Pons (tissue), 1 donor: ENCODE measurements at regions not wholly inside any gene's neighbourhood (a gene's known extent, or its start where the extent isn't known, plus 50 kb on each side); places are given as distances from the start of the nearest gene placed in this dataset.

ENCODE experiments used
- DNase-seq: peaks from one replicate; pipeline ENCODE4 v3.0.0-alpha.2; 2016; ENCODE audit warnings: low spot score

DNA sequence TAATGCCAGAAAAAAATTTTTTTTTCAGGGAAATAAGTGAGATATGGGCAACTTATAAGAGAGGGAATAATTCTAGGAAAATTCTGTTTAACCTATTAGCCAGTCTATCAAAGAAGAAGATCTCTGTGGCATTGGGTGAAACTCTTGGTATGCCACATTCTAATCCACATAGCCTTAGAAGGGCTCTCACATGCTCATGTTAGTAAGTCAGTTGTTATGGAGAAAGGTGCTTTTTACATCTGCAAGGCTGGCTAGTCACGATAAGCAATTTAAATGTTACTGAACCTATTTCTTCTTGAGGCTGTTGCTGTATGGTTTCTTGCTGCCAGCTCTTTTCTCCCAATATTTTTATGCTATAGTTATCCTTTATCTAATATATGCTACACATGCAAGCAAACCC, 89.9 kb upstream of the MAGI1 start:
- DNase-seq: no peak

DNA sequence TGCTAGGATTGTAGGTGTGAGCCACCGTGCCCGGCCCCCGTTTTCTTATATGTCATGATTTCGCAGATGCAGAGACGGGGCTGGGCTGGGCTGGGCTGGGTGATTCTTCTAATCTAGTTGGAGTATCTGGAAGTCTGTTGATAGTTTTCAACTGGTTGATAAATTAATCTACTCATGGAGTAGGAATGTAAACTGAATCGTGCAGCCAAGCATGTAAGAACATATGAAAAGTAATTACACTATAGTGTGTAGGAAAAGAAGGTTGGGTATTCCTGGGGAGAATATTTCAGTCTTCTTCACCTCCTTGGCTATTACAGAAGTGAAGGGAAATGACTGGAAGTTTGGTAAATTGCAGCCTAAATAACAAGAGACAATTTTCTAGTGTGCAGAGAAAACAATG, 82.6 kb upstream of the MAGI1 start:
- DNase-seq: no peak

DNA sequence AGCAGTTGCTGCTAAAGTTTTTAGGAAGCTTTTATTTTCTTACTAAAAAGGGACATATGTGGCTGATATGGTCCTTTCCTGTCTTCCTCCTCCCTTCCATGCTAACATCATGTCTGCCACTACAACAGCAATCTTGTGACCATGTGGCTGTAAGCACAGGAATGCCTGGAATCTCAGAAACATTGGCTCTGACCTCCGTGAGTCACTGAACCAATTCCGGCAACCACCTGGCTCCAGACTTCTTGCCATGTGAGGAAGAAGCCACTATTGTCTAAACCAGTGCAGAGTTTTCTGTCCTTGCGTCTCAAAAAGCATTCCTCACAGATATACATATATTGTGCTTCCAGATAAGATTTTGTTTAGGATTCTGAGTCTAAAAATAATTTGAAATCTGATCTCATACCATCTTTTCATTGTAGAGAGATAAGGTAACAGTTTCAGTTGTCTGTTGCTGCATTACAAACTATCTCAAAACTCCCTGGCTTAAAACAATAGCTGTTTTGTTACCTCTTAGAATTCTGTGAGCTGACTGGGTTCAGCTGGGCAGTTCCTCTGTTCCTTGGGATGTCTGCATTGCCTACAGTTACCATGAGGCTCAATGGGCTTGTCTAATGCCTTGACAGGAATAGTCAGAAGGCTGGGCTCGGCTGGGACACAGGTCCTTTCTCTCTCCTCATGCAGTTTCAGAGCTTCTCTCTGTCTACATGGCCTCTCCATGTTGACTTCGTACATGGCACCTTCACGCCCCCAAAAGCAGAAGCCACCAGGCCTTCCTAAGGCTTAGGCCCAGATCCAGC, 77.3 kb upstream of the MAGI1 start:
- DNase-seq: no peak

DNA sequence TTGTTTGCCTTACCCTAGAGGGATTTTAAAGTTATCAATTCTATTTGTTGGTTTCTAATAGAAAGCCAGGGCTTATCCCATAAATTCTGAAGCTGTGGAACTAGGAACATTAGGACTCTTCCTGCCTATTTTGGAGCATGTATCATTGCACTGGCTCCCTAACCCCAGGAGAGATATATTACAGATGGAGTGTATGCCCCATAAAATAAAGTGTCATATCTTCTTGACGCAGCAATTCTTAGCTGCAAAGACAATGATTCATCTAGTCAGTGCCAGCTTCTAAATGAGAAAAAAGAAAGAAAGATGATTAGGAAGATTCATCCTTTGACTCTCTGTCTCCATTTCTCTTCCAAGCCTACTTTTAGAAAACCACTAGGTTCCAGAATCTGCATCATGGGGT, 74.8 kb upstream of the MAGI1 start:
- DNase-seq: no peak

DNA sequence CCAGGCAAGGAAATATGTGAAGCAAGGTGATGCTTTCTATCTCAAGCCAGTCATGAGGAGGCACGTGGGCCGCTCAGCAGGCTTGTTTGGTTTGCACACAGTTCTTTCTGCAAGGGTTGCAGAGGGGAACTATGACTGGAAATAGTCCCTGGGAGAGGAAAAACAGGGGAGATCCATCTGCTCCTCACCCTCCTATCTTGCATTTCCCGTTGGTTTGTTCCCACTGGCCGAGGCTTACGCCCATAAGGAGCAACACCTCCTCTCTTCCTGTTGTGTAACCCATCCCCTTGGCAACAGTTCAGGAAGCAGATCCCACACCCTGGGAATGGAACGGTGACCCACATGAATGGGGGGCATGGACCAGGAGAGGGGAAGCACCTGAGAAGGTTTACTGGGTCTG, 72.1 kb upstream of the MAGI1 start:
- no peak for DNase-seq

DNA sequence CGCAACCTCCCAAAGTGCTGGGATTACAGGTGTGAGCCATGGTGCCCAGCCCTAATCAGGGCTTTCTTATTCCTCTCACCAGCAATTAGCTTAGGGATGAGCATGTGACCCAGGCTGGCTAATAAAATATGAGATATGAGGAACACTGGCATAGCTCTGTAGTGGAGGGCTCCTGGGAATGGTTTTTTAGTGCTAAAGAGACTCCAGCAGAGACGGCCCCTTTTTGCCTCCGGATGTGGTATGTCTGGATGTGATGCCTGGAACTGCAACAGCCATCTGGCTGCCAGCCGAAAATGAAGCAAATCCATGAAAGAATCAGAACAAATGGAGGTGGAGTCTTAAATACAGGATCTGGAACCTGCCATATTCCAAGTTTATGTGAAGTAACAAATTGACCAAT, 69.1 kb upstream of the MAGI1 start:
- DNase-seq: no peak

DNA sequence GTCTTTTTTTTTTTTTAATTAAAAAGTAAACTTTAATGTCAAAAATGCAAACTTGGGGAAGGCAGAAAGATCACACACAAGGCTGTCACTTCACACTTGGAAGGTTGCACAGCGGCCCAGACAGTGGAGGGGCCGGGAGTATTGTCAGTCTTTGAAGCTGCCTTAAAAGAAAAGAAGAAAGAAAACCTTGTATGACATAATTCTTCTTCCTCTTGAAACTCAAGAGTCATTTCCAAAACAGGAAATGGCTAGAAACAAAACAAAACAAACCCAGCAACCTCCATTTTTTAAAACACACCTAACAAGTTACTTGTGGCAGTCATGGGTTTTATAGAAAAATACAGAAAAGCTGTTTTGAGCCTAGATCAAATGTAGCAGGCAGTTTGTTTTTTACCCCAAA, 68.1 kb upstream of the MAGI1 start:
- DNase-seq: no peak

DNA sequence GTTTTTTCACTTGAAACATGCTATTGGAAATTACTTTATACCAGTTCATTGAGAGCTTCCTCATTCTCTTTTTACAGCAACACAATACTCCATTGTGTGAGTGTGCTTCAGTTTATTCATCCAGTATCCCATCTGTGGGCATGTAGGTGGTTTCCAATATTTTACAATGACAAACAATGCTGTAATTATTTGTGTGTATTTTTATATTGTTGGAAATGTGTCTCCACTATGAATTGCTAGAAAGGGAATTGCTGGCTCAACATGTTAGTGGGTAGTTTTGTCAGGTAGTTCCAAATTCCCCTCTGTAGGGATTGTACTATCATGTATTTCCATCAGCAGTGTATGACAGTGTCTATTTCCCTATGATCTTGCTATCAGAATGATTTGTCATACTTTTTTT, 65.8 kb upstream of the MAGI1 start:
- DNase-seq: peak; percentile 2

DNA sequence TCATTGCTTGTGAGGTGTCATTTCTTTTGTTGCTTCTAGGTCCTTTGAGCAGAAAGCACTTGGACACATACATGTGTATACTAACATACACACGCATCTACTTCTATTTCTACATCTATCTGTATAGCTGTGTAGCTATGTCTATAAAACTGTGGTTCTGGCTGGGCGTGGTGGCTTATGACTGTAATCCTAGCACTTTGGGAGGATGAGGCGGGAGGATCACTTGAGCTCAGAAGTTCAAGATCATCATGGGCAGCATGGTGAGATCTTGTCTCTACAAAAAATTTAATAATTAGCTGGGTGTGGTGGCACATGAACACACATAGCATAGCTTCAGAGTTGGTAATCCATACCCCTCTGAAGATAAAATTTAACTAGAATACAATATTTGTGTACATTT, 65.0 kb upstream of the MAGI1 start:
- no peak for DNase-seq

DNA sequence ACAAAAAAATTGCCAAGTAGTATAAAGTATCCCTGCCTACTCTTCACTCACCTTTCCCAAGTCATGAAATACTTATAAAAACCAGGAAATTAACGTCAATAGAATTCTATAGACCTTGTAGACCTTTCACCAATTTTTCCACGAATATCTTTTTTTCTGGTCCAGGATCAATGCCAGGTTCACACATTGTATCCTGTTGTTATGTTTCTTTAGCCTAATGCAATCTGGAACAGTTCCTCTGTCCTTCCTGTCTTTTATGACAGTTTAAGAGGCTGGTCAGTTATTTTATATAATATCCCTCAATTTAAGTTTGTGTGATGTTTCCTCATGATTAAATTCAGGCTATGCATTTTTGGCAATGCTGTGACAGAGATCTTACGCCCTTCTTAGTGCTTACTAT, 63.2 kb upstream of the MAGI1 start:
- no peak for DNase-seq

DNA sequence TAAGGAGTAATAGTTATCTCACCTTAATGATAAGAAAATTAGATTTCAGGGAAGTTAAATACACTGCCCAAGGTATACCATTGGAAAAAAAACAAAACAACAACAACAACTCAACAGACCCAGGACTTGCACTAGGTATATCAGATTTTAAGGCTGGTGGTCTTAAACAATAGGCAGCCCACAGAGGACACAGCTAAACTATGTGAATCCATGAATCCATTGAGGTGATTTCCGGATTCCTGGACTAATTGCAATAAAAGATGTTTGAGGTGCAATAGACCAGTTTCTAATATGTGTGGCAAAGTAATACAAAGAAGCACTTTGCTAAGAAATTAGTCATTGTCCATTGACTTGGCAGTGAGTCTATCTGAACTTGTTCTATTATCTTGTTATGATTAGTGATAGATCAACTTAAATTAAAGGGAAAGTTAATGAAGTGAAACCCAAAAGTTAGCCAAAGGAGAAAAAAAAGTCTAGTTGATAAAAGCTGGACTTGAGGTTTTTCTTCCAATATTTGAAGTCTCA, 60.9 kb upstream of the MAGI1 start:
- DNase-seq: no peak

DNA sequence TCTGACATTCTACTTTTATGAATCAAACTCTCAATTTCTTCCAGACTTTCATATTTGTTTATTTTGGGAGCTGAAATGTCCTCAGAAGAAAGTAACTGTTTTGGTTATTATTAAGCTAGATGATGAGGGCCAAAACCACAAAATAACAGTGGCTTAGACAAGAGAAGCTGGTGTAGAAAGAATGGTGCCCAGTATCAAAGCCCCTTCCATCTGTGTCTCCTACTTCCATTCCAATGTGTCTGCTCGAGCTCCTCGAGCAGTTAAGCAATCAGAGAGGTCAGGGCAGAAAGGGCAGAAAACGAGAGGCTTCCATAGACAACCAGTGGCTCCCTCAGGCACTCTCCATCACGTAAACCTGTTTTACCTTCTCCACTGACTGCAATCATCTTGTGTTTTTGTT, 59.7 kb upstream of the MAGI1 start:
- DNase-seq: no peak

DNA sequence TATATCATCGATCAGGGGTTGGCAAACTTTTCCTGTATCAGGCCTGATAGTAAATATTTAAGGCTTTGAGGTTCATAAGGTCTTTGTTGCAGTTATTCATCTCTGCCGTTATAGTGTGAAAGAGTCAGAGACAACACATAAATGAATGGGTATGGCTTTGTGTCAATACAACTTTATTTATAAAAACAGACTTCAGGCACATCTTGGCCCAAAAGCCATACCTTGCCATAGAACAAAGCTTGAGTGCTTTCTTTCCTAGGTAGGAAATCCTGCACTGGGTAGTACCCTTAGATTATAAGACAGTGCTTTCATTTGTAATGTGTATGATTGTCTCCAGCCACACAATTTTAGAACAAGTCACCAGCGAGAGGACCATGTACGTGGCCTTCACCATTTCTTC, 58.9 kb upstream of the MAGI1 start:
- no peak for DNase-seq

DNA sequence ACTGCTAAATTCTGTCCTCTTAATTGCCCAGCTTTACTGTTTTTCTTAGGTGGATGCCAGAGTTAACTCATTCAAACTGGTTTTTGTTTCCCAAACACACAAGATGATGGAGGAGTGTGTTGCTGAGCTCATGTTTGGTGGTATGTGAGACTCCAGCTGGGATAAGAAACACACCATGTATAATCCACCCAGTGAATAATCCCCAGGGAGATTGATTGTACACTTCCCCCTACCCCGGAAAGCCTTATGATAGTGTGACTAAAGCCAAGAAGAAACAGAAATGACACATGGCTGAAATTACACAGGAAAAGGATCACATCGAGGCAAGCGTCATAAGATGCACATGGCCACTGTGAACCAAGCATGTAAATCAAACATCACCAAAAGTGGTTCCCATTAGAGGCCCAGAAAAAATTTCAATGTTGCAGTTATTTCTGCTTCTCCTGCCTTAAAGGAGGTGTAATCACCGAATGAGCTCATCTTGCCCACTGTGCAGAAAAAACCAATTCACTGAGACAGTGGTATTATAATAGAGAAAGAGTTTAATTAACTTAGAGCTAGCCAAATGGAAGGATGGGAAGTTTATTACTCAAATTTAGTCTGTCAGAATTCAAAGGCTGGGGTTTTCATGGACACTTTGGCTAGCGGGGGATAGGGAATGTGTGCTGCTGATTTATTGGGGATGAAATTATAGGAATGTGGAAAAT, 56.7 kb upstream of the MAGI1 start:
- DNase-seq: no peak

DNA sequence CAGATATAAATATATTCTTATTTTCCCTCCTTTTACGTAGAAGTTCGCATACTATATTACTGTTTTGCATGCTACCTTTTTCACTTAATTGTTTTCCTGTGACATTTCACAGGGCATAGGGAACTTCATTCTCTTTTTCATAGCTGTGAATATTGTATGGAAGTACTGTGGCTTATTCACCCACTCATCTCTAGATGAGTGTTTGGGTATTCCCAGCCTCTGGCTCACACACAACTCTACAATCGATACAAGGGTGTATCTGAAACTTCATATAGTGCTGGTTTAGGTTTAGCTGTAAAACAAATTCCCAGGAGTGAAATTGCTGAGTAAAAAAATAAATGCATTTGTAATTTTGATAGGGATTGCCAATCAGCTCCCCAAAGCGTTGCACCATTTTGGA, 55.3 kb upstream of the MAGI1 start:
- no peak for DNase-seq

DNA sequence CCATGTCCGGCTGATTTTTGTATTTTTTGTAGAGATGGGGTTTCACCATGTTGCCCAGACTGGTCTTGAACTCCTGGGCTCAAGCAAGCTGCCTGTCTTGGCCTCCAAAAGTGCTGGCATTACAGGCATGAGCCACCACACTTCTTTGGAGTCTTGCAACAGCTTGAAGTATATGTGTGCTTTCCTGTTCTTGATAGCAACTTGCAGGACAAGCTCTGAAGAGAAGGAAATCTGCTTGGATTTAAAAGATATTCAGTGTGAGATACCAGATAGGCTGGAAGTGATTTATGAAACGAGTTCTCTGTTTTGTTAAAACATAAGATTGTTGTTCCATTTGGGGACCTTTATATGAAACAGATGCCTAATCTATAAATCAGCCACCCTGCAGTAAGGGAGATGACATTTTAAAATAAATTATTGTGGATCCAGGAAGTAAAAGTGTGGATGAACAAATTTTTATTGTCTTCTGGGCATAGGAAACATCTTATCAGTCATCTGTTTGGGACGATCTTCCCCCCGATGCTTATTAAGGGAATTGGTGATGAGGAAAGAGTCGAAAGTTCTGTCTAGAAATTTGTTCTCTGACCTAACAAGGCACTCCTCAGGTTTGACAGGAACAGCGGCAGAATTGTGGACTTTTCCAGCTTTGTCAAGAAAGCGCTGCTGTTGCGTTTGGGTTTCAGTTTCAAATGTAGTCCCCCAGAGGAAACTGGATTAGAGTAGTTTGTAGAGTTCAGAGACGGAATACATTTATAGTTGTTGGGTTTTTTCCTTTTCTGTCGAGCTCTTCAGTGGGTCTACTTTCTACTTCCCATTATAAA, 53.7 kb upstream of the MAGI1 start:
- no peak for DNase-seq
